Ishikawa (cell line): ENCODE measurements at regions not wholly inside any gene's neighbourhood (a gene's known extent, or its start where the extent isn't known, plus 50 kb on each side); places are given as distances from the start of the nearest gene placed in this dataset.
A peak's percentile ranks its signal among the peaks of the same experiment; 100 is the strongest.

ENCODE experiments used
- CEBPB ChIP-seq: IDR thresholded peaks from 2 replicates; pipeline ENCODE4 v1.6.1; 2012
- CREB1 ChIP-seq: IDR thresholded peaks from 2 replicates; pipeline ENCODE4 v1.6.1; 2012; ENCODE audit warnings: low read depth
- EGR1 ChIP-seq: IDR thresholded peaks from 2 replicates; pipeline ENCODE4 v1.6.1; 2012
- EP300 ChIP-seq: IDR thresholded peaks from 2 replicates; pipeline ENCODE4 v1.6.1; 2012; ENCODE audit warnings: borderline replicate concordance
- FOXM1 ChIP-seq: IDR thresholded peaks from 2 replicates; pipeline ENCODE4 v1.6.1; 2012; ENCODE audit warnings: low read depth, borderline replicate concordance
- NFIC ChIP-seq: IDR thresholded peaks from 2 replicates; pipeline ENCODE4 v1.6.1; 2012
- RAD21 ChIP-seq: IDR thresholded peaks from 2 replicates; pipeline ENCODE4 v1.6.1; 2012; ENCODE audit warnings: low read depth
- TAF1 ChIP-seq: IDR thresholded peaks from 2 replicates; pipeline ENCODE4 v1.6.1; 2012; ENCODE audit warnings: low read depth, mild to moderate bottlenecking
- TCF12 ChIP-seq: IDR thresholded peaks from 2 replicates; pipeline ENCODE4 v1.6.1; 2012; ENCODE audit warnings: low read depth
- TEAD4 ChIP-seq: IDR thresholded peaks from 2 replicates; pipeline ENCODE4 v1.6.1; 2012
- YY1 ChIP-seq: IDR thresholded peaks from 2 replicates; pipeline ENCODE4 v1.6.1; 2012; ENCODE audit warnings: low read depth
- ZBTB7A ChIP-seq: IDR thresholded peaks from 2 replicates; pipeline ENCODE4 v1.6.1; 2012; ENCODE audit warnings: low read depth
- TF ChIP-seq, protein P1 (sequence below): IDR thresholded peaks from 2 replicates; pipeline ENCODE4 v1.6.1; 2012; ENCODE audit warnings: low read depth, mild to moderate bottlenecking
- TF ChIP-seq, protein P2 (sequence below): IDR thresholded peaks from 2 replicates; pipeline ENCODE4 v1.6.1; 2012
- TF ChIP-seq, protein P3 (sequence below): IDR thresholded peaks from 2 replicates; pipeline ENCODE4 v1.6.1; 2012

DNA sequence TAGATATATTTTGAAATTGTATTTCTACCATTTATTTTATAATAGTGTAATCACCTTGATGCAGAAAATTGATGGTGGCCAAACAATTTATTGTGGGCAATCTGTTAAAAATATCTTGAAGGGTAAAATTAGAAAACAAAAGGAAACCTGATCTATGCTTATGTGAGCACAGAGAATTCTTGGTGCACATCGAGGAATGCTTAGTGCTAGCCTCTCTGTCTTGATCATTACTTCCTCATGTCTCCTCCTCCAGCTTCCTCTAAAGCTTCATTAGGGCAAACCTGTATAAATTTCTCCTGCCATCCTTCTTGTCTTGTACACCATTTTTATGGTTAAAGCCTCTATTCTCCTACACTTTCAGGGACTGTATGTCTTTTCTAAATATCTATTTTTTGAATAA is 725.8 kb downstream of the RAPGEF2 start:
- TF ChIP-seq FOXM1: no peak
- no peak for TF ChIP-seq NFIC
- TF ChIP-seq YY1: no peak

DNA sequence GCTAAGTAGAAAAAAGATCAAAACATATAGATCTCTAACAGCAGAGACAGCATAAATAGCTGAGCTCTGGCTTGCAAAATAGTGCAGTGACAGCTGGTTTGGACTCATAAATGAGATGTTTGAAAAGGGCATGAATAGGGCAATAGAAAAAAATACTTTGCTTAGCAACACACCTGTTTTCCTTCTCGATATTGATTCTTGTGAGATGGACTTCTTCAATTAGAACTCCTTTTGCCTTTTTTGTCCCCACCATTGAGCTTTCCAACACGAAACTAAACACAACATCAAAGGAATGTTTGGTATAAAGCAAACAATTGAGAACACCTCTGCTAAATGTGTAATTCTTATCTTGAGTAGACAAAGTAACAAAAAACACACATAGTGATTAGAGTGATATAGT is 726.3 kb downstream of the RAPGEF2 start:
- no peak for TF ChIP-seq FOXM1
- TF ChIP-seq, protein P1, sequence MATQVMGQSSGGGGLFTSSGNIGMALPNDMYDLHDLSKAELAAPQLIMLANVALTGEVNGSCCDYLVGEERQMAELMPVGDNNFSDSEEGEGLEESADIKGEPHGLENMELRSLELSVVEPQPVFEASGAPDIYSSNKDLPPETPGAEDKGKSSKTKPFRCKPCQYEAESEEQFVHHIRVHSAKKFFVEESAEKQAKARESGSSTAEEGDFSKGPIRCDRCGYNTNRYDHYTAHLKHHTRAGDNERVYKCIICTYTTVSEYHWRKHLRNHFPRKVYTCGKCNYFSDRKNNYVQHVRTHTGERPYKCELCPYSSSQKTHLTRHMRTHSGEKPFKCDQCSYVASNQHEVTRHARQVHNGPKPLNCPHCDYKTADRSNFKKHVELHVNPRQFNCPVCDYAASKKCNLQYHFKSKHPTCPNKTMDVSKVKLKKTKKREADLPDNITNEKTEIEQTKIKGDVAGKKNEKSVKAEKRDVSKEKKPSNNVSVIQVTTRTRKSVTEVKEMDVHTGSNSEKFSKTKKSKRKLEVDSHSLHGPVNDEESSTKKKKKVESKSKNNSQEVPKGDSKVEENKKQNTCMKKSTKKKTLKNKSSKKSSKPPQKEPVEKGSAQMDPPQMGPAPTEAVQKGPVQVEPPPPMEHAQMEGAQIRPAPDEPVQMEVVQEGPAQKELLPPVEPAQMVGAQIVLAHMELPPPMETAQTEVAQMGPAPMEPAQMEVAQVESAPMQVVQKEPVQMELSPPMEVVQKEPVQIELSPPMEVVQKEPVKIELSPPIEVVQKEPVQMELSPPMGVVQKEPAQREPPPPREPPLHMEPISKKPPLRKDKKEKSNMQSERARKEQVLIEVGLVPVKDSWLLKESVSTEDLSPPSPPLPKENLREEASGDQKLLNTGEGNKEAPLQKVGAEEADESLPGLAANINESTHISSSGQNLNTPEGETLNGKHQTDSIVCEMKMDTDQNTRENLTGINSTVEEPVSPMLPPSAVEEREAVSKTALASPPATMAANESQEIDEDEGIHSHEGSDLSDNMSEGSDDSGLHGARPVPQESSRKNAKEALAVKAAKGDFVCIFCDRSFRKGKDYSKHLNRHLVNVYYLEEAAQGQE: no peak
- no peak for TF ChIP-seq CREB1
- TF ChIP-seq, protein P2, sequence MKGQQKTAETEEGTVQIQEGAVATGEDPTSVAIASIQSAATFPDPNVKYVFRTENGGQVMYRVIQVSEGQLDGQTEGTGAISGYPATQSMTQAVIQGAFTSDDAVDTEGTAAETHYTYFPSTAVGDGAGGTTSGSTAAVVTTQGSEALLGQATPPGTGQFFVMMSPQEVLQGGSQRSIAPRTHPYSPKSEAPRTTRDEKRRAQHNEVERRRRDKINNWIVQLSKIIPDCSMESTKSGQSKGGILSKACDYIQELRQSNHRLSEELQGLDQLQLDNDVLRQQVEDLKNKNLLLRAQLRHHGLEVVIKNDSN: no peak
- no peak for TF ChIP-seq CEBPB

DNA sequence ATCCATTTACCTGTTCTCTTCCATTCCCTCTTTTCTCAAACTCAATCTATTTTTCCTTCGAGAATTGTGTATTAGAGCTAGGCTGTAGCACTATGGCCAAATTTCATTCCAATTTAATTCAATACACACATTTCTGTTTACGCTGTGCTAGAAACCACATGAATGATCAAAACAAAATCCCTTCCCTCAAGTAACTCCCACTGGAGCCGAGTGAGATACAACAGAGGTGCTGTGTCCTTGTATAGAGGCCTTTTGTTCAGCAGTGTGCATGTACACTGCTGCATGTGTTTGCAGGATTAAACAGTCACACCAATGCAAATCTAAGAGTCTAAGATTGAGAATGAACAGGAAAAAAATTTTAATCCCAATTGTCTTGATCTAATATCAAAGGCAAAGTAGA is 734.2 kb downstream of the RAPGEF2 start:
- TF ChIP-seq RAD21 (no peak), NFIC (no peak), TEAD4 (no peak), CEBPB (no peak), TCF12 (no peak), EP300 (no peak), EGR1 (no peak), FOXM1 (no peak), YY1 (no peak), ZBTB7A (no peak), TAF1 (no peak), CREB1 (no peak)
- TF ChIP-seq, protein P3, sequence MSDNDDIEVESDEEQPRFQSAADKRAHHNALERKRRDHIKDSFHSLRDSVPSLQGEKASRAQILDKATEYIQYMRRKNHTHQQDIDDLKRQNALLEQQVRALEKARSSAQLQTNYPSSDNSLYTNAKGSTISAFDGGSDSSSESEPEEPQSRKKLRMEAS: no peak
- TF ChIP-seq, protein P1: no peak
- TF ChIP-seq, protein P2: no peak

DNA sequence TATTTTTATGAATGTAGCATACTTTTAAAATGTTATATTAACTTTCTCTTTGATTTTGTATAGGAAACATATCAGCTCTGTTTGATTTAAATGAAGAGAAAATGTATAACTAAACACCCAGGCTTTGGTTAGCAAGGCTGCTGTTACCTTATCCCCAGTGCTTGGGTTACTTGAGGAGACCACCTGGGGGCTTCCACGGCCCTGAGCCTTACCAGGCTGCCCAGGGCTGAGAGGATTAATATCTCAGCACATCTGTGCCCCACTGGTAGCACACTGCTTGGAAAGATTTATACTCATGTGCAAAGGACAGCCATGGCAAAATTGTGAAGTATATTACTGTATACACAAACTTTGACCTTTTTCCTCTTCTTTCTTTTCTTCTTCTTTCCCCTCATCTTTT is 752.9 kb downstream of the RAPGEF2 start:
- TF ChIP-seq TAF1: no peak
- TF ChIP-seq EP300: no peak
- TF ChIP-seq EGR1: no peak
- no peak for TF ChIP-seq RAD21
- TF ChIP-seq TEAD4: no peak
- TF ChIP-seq, protein P3: no peak
- no peak for TF ChIP-seq TCF12
- TF ChIP-seq CREB1: no peak
- TF ChIP-seq NFIC: no peak
- TF ChIP-seq YY1: no peak
- TF ChIP-seq, protein P2: no peak
- no peak for TF ChIP-seq CEBPB
- no peak for TF ChIP-seq FOXM1
- TF ChIP-seq ZBTB7A: no peak

DNA sequence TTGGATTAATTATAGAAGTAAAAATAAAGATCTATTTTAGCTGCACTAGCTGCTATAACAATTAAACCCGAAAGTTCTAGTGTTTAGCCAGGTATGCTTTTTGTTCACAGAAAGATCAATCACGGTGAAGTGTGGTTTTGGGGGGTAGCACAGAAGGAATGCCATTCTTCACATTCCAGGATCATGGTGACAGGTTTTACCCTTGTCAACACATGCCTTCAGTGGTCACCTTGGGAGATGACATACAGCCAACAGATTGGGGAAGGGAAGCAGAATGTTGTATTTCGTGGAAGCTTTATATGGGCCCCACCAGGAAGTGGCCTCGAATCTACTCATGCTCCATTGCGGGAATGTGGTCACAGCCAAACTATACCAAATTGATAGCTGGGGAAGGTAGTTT is 753.6 kb downstream of the RAPGEF2 start:
- peak; percentile 60 for TF ChIP-seq TEAD4
- TF ChIP-seq CEBPB: no peak
- no peak for TF ChIP-seq EGR1

DNA sequence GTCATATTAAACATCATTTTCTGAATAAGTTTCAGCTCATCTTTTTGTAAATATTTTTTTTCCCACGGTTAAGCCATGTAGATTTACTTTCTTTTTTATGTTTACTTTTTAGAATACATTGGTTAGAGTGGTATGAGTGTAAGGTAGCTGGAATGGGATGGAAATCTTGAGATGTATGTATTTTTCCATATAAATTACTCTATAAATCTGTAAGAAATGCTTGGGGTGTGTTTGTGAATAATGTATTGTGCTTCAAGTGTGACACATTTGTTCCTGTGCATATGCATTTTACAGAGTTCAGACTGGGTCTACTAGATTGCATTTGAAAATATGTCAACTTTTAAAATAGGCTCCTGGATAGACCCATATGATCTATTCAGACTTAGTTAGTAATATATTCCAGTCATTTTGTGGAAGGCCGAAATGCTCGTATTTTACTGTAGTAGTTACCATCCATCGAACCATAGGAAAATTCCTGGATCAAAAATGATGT is 756.8 kb downstream of the RAPGEF2 start:
- no peak for TF ChIP-seq TCF12
- no peak for TF ChIP-seq NFIC

DNA sequence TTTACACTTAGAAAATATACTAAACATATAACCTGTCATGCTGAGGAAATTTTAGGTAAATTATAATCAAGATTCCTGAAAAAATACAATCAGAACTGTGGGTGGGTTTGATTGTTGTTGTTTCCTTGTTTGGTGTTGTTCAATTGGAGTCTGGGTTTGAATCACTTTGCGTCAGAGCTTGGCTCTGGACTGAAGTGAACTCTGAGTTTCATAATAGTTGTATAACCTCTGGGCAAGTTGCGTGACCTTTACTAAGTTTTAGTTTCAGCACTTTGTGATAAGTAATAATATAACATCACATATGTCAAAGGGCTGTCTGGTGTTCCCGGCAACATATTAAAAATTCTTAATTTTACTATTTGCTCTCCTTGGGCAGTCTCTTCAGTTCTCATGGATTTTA is 758.1 kb downstream of the RAPGEF2 start:
- TF ChIP-seq TAF1: no peak
- TF ChIP-seq YY1: no peak
- TF ChIP-seq, protein P3: no peak
- TF ChIP-seq CREB1: no peak
- TF ChIP-seq TCF12: no peak
